OCI-LY7 (cell line): ENCODE measurements at regions not wholly inside any gene's neighbourhood (a gene's known extent, or its start where the extent isn't known, plus 50 kb on each side); places are given as distances from the start of the nearest gene placed in this dataset.

Experiments
- CTCF ChIP-seq: fragments of 200-600 bp; sonication (generic); conservative IDR thresholded peaks from 2 replicates; pipeline ENCODE4 v1.5.1; 2014; ENCODE audit warnings: mild to moderate bottlenecking, antibody characterized with exemption, low read length, moderate library complexity, mixed read lengths
- EZH2phosphoT487 ChIP-seq: fragments of 200-600 bp; sonication (generic); IDR thresholded peaks from 2 replicates; pipeline ENCODE4 v1.6.1; 2018; ENCODE audit warnings: low read depth, borderline replicate concordance, mild to moderate bottlenecking, mixed run types, antibody characterized with exemption, low read length, moderate library complexity, mixed read lengths

GRCh38 chr9:81877047-81877446 lies 51.2 kb upstream of the SPATA31D4 start:
- TF ChIP-seq CTCF: no peak
- TF ChIP-seq EZH2phosphoT487: no peak
